Breast epithelium (tissue), 4 donors: ENCODE measurements at regions not wholly inside any gene's neighbourhood (a gene's known extent, or its start where the extent isn't known, plus 50 kb on each side); places are given as distances from the start of the nearest gene placed in this dataset.

Source experiments
- DNase-seq, 2 donors: peaks; one replicate each; pipeline ENCODE4 v3.0.0-alpha.2; 2019; ENCODE audit warnings: low spot score in 2 of 2
- H3K27ac ChIP-seq, 2 donors: fragments of 200-600 bp; sonication (generic) in 1 of 2; one replicate each; pipeline ENCODE4 v1.5.1; 2016 to 2019; ENCODE audit warnings: mild to moderate bottlenecking in 1 of 2
- H3K27me3 ChIP-seq, 2 donors: fragments of 200-600 bp; sonication (generic) in 1 of 2; one replicate each; pipeline versions ENCODE4 v1.5.1 to v1.6.0; 2017 to 2019; ENCODE audit warnings: control low read depth in 1 of 2, mild to moderate bottlenecking in 1 of 2
- H3K36me3 ChIP-seq: fragments of 200-600 bp; one replicate; pipeline ENCODE4 v1.5.1; 2019
- H3K4me1 ChIP-seq, 2 donors: fragments of 200-600 bp; sonication (generic); one replicate each; pipeline ENCODE4 v1.5.1; 2016 to 2019; ENCODE audit warnings: control low read depth in 1 of 2
- H3K4me3 ChIP-seq, 3 donors: fragments of 200-600 bp; sonication (generic); 1 replicate in 2 of 3; 2 replicates in 1 of 3; pipeline ENCODE4 v1.5.1; 2016 to 2019; ENCODE audit warnings: mild to moderate bottlenecking in 3 of 3, moderate library complexity in 2 of 3
- H3K9me3 ChIP-seq, 2 donors: fragments of 200-600 bp; sonication (generic) in 1 of 2; one replicate each; pipeline ENCODE4 v1.5.1; 2016 to 2019; ENCODE audit warnings: control low read depth in 1 of 2
- POLR2A ChIP-seq: fragments of 450-650 bp; IDR thresholded peaks from one replicate; pipeline ENCODE4 v1.6.1; 2016; ENCODE audit warnings: antibody characterized with exemption, mild to moderate bottlenecking, moderate library complexity
- POLR2AphosphoS5 ChIP-seq, 3 donors: sonication (generic); formaldehyde crosslinking; IDR thresholded peaks; one replicate each; pipeline ENCODE4 v1.6.1; 2017; ENCODE audit warnings: antibody characterized with exemption in 3 of 3
- intact Hi-C: fragments of 100-400 bp; cut with DNase I; formaldehyde crosslinking; loops from one replicate; pipeline ENCODE4 v1.15.1; 2023; ENCODE audit warnings: low total_unique reads
- TF ChIP-seq, protein P1 (sequence below), 3 donors: fragments of 450-650 bp; IDR thresholded peaks; one replicate each; pipeline ENCODE4 v1.5.1; 2016 to 2017; ENCODE audit warnings: antibody characterized with exemption in 3 of 3, mild to moderate bottlenecking in 3 of 3, moderate library complexity in 3 of 3

DNA sequence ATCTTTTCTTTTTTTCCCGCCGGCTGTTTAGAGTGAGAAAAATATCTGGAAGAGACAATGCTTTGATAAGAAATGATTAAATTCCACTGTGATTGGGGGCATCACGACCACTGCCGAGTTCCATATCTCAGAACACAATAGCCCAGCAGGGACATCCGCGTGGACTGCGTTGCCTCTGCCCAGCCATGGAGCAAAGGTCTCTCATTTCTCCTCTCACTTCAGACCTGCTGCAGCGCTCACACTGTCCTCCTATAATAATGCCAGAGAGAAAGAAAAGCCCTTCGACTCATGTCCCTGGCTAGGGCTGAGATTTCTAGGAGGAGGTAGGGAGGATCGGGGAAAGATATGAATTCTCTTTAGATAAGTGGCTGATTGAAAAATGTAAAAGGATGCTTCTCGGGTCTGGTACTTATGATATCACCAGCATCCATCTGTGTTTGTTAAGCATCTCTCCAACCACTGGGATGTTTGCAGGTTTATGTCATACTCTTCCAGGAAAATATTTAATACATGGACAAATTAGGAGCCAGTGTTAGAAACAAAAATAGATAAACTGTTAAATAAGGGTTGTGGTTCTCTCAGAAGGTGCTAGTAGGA lies 472.9 kb upstream of the AKR1E2 start:
- H3K27me3 ChIP-seq, result no peaks in the 10 kb centered on the region
- intact Hi-C loops, result no loop called here
- H3K9me3 ChIP-seq, result no peaks in the 10 kb centered on the region
- TF ChIP-seq POLR2A (no peak), POLR2AphosphoS5 (IDR thresholded peaks at IDR 0.05) (no peak)
- TF ChIP-seq, protein P1, sequence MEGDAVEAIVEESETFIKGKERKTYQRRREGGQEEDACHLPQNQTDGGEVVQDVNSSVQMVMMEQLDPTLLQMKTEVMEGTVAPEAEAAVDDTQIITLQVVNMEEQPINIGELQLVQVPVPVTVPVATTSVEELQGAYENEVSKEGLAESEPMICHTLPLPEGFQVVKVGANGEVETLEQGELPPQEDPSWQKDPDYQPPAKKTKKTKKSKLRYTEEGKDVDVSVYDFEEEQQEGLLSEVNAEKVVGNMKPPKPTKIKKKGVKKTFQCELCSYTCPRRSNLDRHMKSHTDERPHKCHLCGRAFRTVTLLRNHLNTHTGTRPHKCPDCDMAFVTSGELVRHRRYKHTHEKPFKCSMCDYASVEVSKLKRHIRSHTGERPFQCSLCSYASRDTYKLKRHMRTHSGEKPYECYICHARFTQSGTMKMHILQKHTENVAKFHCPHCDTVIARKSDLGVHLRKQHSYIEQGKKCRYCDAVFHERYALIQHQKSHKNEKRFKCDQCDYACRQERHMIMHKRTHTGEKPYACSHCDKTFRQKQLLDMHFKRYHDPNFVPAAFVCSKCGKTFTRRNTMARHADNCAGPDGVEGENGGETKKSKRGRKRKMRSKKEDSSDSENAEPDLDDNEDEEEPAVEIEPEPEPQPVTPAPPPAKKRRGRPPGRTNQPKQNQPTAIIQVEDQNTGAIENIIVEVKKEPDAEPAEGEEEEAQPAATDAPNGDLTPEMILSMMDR (IDR thresholded peaks at IDR 0.05), result no peak
- H3K4me1 ChIP-seq, result no peaks in the 10 kb centered on the region
- DNase-seq, result no peak
- no peaks in the 10 kb centered on the region for H3K36me3 ChIP-seq
- H3K27ac ChIP-seq, result peak overlapping the region in 1 of 2 donors; percentile 36
- no peak overlapping the region for H3K4me3 ChIP-seq

DNA sequence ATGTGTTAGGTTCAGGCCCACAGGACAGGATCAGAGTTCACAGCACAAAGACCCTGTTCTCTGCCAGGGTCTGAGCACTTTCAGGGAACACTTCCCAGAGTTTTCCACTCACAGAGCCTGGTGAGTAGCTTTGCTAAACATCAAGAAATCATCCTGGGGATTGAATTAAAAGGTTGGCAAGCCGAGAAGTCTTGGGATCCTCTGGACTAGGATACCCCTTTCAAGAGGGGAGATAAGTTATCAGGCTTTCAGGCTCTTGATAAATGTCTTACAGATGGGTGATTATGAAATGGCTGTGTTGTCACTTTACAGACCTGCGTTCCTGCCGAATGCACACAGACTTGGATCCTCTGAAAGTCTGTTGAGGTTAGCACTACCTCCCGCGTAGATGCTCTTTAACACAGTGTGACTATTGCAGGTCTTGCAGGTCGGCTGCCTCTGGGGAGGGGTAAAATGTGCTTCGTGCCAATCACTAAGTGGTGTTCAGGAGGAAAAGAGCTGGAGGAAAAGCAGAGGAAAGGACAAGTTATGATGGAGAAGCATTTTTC lies 473.5 kb upstream of the AKR1E2 start:
- H3K4me1 ChIP-seq, result no peaks in the 10 kb centered on the region
- no peak overlapping the region for H3K4me3 ChIP-seq
- TF ChIP-seq, protein P1 (IDR thresholded peaks at IDR 0.05), result no peak
- TF ChIP-seq POLR2AphosphoS5 (IDR thresholded peaks at IDR 0.05) (peak in 1 of 3 donors; percentile 66), POLR2A (no peak)
- intact Hi-C loops, result no loop called here
- H3K27ac ChIP-seq, result peak overlapping the region in 1 of 2 donors; percentile 36
- no peak for DNase-seq
- H3K27me3 ChIP-seq, result no peaks in the 10 kb centered on the region
- no peaks in the 10 kb centered on the region for H3K36me3 ChIP-seq
- H3K9me3 ChIP-seq, result no peaks in the 10 kb centered on the region

DNA sequence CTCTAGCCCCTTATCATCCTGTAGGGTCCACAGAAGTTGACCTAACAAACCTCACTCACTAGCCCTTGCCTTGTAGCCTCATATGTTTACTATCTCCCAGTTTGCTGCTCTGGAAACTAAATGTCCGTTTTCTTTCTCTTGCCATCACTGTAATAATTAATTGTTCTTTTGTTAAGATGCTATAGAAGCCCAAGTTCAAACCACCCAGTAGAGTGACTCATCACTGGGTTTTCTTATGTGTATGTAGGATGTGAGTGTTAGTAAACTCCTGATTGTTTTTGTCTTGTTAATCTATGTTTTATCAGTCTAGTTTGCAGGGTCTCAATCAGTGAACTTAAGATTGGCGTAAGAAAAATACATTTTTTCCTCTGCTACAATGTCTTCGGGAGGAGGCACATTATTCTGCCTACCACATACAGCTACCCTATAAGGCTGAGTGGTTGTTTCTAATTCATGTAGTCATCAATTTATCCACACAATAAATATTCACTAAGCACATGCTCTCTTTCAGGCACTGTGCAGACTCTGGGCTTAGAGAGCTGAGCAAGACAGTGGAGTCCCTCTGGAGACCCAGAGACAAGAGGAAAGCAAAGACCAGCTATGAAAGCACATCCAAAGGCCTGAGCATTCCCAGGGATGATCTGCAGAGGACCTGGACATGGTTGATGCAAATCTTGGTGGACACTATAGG lies 474.1 kb upstream of the AKR1E2 start:
- peak overlapping the region in 1 of 2 donors; percentile 36 for H3K27ac ChIP-seq
- no peaks in the 10 kb centered on the region for H3K36me3 ChIP-seq
- no peaks in the 10 kb centered on the region for H3K9me3 ChIP-seq
- DNase-seq, result no peak
- no peaks in the 10 kb centered on the region for H3K27me3 ChIP-seq
- intact Hi-C loops, result no loop called here
- no peaks in the 10 kb centered on the region for H3K4me1 ChIP-seq
- TF ChIP-seq, protein P1 (IDR thresholded peaks at IDR 0.05), result no peak
- TF ChIP-seq POLR2A (no peak), POLR2AphosphoS5 (IDR thresholded peaks at IDR 0.05) (no peak)
- no peak overlapping the region for H3K4me3 ChIP-seq

DNA sequence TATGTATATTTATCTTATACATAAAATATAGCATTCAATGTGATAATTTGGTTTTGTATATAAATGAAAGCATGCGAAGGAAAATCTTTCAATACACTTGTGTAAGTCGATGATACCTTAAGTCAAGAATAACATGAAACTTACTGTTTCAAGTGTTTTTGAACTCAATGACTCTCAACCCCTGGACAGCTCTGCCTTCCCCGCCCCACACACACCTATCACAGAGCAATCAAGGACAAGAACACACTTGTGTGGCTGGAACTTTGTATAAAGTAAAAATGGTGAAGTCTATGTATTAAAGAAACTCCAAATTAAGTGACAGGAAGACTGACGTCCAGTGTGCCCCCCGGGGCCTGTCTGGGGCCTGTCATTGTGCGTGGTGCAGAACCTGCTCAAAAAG lies 478.6 kb upstream of the AKR1E2 start:
- DNase-seq, result no peak

More for the DNA sequence above, 478.6 kb upstream of the AKR1E2 start:
- Histone ChIP-seq H3K9me3 (no peaks in the 10 kb centered on the region), H3K4me1 (no peaks in the 10 kb centered on the region), H3K27me3 (no peaks in the 10 kb centered on the region), H3K4me3 (no peak overlapping the region), H3K27ac (no peak overlapping the region), H3K36me3 (no peaks in the 10 kb centered on the region)
- intact Hi-C loops, result loop anchor here (5.0 kb wide), 1 partner anchor 40 kb away; no protein-coding TSS in a partner anchor
- TF ChIP-seq POLR2A, result no peak
- TF ChIP-seq, protein P1 (IDR thresholded peaks at IDR 0.05), result no peak
- no peak for TF ChIP-seq POLR2AphosphoS5 (IDR thresholded peaks at IDR 0.05)
